ENCODE measurements at regions not wholly inside any gene's neighbourhood (a gene's known extent, or its start where the extent isn't known, plus 50 kb on each side); places are given as distances from the start of the nearest gene placed in this dataset.

DNA sequence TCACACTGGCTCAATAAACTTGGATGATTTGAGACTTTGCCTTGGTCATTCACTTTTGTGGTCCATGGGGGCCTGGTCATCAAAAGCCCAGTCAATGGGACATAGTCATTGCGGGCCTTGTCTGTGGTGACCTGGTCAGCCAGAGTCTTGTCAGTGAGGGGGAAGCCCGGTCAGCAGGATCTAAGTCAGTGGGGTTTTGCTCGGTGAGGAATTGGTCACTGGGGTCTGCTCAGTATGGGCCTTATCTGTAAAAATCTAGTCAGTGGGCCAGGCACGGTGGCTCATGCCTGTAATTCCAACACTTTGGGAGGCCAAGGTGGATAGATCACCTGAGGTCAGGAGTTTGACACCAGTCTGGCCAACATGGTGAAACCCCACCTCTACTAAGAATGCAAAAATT, 63.7 kb upstream of the TPM4 start:
- H3K9me3 ChIP-seq, result no peaks in the 10 kb centered on the region
- TF ChIP-seq, protein P1, sequence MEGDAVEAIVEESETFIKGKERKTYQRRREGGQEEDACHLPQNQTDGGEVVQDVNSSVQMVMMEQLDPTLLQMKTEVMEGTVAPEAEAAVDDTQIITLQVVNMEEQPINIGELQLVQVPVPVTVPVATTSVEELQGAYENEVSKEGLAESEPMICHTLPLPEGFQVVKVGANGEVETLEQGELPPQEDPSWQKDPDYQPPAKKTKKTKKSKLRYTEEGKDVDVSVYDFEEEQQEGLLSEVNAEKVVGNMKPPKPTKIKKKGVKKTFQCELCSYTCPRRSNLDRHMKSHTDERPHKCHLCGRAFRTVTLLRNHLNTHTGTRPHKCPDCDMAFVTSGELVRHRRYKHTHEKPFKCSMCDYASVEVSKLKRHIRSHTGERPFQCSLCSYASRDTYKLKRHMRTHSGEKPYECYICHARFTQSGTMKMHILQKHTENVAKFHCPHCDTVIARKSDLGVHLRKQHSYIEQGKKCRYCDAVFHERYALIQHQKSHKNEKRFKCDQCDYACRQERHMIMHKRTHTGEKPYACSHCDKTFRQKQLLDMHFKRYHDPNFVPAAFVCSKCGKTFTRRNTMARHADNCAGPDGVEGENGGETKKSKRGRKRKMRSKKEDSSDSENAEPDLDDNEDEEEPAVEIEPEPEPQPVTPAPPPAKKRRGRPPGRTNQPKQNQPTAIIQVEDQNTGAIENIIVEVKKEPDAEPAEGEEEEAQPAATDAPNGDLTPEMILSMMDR (IDR thresholded peaks at IDR 0.05), result no peak
- H3K4me3 ChIP-seq, result no peak overlapping the region
- H3K27me3 ChIP-seq, result no peaks in the 10 kb centered on the region
- no peak overlapping the region for H3K27ac ChIP-seq
- intact Hi-C loops (cut with DNase I; ENCODE audit: low total_unique reads), result no loop called here
- no peaks in the 10 kb centered on the region for H3K36me3 ChIP-seq
- no peaks in the 10 kb centered on the region for H3K4me1 ChIP-seq
- DNase-seq, result no peak

DNA sequence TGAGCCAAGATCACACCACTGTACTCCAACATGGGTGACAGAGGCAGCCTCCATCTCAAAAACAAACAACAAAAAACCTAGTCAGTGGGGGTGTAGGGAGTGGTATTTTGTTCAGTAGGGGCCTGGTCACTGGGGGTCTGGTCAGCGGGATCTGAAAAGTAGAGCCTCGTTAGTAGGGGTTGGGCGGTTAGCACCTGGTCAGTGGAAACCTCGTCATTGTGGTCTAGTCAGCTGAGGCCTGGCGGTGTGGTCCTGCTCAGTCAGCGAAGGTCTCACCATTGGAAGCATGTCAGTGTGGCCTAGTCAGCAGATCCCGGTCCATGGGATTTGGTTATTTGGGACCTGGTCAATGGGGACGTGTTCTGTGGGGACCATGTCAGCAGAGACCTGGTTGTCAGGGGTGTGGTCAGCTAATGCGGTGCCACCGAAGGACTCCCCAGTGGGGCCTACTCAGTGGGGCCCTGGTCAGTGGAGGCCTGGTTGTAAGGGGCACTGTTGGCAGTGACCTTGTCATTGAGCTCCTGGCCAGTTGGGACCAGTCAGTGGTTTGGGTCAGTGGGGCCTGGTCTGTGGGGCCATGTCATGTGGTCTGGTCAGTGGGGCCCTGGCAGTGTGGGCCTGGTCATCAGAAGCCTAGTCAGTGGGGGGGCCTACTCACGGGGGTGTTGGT, 63.0 kb upstream of the TPM4 start:
- H3K4me3 ChIP-seq, result no peak overlapping the region
- TF ChIP-seq, protein P1 (IDR thresholded peaks at IDR 0.05), result no peak
- no peaks in the 10 kb centered on the region for H3K4me1 ChIP-seq
- no peaks in the 10 kb centered on the region for H3K36me3 ChIP-seq
- H3K9me3 ChIP-seq, result no peaks in the 10 kb centered on the region
- H3K27me3 ChIP-seq, result no peaks in the 10 kb centered on the region
- intact Hi-C loops (cut with DNase I; ENCODE audit: low total_unique reads), result no loop called here
- H3K27ac ChIP-seq, result no peak overlapping the region
- peak in 1 of 2 donors; percentile 34 for DNase-seq

DNA sequence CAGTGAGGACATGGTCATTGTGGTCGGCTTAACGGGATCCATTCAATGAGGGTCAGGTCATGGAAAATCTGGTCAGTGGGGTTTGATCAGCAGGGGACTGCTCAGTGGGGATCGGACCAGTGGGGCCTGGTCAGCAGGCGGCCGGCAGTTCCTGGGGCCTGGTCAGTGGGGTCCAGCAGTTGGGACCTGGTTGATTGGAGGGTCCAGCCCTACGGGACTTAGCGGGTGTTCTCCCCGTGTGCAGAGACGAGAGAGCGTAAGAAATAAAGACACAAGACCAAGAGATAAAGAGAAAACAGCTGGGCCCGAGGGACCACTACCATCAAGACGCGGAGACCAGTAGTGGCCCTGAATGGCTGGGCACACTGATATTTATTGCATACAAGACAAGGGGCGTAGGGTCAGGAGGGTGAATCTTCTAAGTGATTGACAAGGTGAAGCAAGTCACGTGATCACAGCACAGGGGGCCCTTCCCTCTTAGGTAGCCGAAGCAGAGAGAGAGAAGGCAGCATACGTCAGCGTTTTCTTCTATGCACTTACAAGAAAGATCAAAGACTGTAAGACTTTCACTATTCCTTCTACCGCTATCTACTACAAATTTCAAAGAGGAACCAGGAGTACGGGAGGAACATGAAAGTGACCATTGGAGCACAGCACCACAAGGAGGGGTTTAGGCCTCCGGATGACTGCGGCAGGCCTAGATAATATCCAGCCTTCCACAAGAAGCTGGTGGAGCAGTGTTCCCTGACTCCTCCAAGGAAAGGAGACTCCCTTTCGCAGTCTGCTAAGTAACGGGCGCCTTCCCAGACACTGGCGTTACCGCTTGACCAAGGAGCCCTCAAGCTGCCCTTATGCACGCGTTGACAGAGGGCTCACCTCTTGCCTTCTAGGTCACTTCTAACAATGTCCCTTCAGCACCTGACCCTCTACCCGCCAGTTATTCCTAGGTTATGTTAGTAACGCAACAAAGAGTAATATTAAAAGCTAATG, 62.1 kb upstream of the TPM4 start:
- no peaks in the 10 kb centered on the region for H3K36me3 ChIP-seq
- TF ChIP-seq, protein P1 (IDR thresholded peaks at IDR 0.05), result no peak
- intact Hi-C loops (cut with DNase I; ENCODE audit: low total_unique reads), result no loop called here
- no peaks in the 10 kb centered on the region for H3K27me3 ChIP-seq
- no peaks in the 10 kb centered on the region for H3K9me3 ChIP-seq
- no peaks in the 10 kb centered on the region for H3K4me1 ChIP-seq
- no peak overlapping the region for H3K4me3 ChIP-seq
- H3K27ac ChIP-seq, result no peak overlapping the region
- DNase-seq, result peak in 1 of 2 donors; percentile 42

DNA sequence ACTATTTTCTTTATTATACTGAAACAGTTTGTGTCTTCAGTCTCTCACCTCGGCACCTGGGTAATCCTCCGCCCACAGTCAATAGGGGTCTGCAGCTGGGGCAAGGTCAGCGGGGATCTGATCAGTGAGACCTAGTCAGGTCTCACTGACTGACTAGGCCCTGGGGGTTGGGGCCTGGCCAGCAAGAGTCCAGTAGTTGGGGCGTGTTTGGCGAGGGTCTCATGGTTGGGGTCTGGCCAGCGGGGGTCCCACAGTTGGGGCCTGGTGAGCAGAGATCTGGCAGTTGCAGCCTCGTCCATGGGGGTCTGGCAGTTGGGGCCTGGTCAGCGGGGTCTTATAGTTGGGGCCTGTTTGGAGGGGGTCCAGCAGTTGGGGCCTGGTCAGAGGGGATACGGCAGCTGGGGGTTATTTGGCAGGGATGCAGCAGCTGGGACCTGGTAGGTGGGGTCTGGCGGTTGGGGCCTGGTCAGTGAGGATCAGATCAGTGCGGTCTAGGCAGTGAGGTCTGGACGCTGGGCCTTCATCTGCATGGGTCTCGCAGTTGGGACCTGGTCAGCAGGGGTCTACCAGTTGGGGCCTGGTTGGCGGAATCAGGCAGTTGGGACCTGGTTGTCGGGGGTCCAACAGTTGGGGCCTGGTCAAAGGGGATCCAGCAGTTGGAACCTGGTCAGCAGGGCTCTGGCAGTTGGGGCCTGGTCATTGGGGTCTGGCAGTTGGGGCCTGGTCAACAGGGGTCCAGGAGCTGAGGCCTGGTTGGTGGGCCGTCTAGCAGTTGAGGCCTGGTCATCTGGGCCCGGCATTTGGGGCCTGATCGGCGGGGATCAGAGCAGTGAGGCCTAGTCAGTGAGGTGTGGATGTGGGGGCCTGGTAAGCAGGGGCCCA, 61.1 kb upstream of the TPM4 start:
- TF ChIP-seq, protein P1 (IDR thresholded peaks at IDR 0.05), result no peak
- no peak overlapping the region for H3K27ac ChIP-seq
- no peaks in the 10 kb centered on the region for H3K4me1 ChIP-seq
- H3K4me3 ChIP-seq, result no peak overlapping the region
- peaks cover 0 to 2% of the 10 kb centered on the region in 2 donors for H3K27me3 ChIP-seq
- DNase-seq, result peak in 1 of 2 donors; percentile 48
- intact Hi-C loops (cut with DNase I; ENCODE audit: low total_unique reads), result no loop called here
- H3K9me3 ChIP-seq, result no peaks in the 10 kb centered on the region
- H3K36me3 ChIP-seq, result no peaks in the 10 kb centered on the region

DNA sequence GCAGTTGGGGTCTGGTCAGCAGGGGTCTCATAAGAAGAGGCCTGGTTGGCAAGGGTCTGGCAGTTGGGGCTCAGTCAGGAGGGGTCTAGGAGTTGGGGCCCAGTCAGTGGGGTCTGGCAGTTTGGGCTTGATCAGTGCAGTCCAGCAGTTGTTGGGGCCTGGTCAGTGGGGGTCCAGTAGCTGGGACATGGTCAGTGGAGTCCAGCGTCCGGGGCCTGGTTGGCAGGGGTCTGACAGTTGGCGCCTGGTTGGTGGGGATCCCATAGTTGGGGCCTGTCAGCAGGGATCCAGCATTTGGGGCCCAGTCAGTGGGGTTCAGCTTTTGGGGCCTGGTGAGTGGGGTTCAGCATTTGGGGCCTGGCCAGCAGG, 60.5 kb upstream of the TPM4 start:
- DNase-seq, result no peak
- Histone ChIP-seq H3K9me3 (no peaks in the 10 kb centered on the region), H3K4me1 (no peaks in the 10 kb centered on the region), H3K4me3 (no peak overlapping the region), H3K27me3 (peaks cover 0 to 2% of the 10 kb centered on the region in 2 donors), H3K36me3 (no peaks in the 10 kb centered on the region), H3K27ac (no peak overlapping the region)
- TF ChIP-seq, protein P1 (IDR thresholded peaks at IDR 0.05), result no peak
- intact Hi-C loops (cut with DNase I; ENCODE audit: low total_unique reads), result no loop called here
